Natural killer cell (primary cell): ENCODE measurements at regions not wholly inside any gene's neighbourhood (a gene's known extent, or its start where the extent isn't known, plus 50 kb on each side); places are given as distances from the start of the nearest gene placed in this dataset.
A peak's percentile ranks its signal among the peaks of the same experiment; 100 is the strongest.

Source experiments
- ATAC-seq, 3 donors: fragments of 150-1000 bp in 2 of 3; fragments of 200-7000 bp in 1 of 3; cut with Tn5 transposase; 1 replicate in 1 of 3; 2 replicates in 2 of 3; pipeline ENCODE4 v1.10.0; 2021; ENCODE audit warnings: mild to moderate bottlenecking in 2 of 3, moderate library complexity in 2 of 3
- DNase-seq, 2 donors: peaks; one replicate each; pipeline versions ENCODE4 v3.0.0 to v3.0.0-alpha.2; 2013 to 2021; ENCODE audit warnings: mixed read lengths in 1 of 2
- H3K27ac ChIP-seq: one replicate; pipeline ENCODE4 v1.5.1; 2013; ENCODE audit warnings: mild to moderate bottlenecking, low read length
- H3K27me3 ChIP-seq: one replicate; pipeline ENCODE4 v1.6.1; 2013; ENCODE audit warnings: low read length; ENCODE audit not compliant: control insufficient read depth, insufficient read depth
- H3K36me3 ChIP-seq: one replicate; pipeline ENCODE4 v1.6.1; 2013; ENCODE audit warnings: low read length; ENCODE audit not compliant: control insufficient read depth, insufficient read depth
- H3K4me1 ChIP-seq: one replicate; pipeline ENCODE4 v1.6.1; 2013; ENCODE audit warnings: low read length; ENCODE audit not compliant: control insufficient read depth, insufficient read depth
- H3K4me3 ChIP-seq: one replicate; pipeline ENCODE4 v1.5.1; 2013; ENCODE audit warnings: low read length
- H3K9me3 ChIP-seq: one replicate; pipeline ENCODE4 v1.6.1; 2013; ENCODE audit warnings: low read length; ENCODE audit not compliant: control insufficient read depth, insufficient read depth
- H3K27ac Mint-ChIP-seq, 2 donors: one replicate each; pipeline ENCODE4 v1.8.0; 2022; ENCODE audit warnings: mild to moderate bottlenecking in 2 of 2, mixed read lengths in 2 of 2, moderate library complexity in 1 of 2
- H3K27me3 Mint-ChIP-seq, 2 donors: one replicate each; pipeline ENCODE4 v1.8.0; 2022; ENCODE audit warnings: low read depth in 2 of 2, mixed read lengths in 2 of 2
- H3K36me3 Mint-ChIP-seq: one replicate; pipeline ENCODE4 v1.8.0; 2022; ENCODE audit warnings: mixed read lengths
- H3K4me1 Mint-ChIP-seq, 2 donors: one replicate each; pipeline ENCODE4 v1.8.0; 2022; ENCODE audit warnings: mixed read lengths in 2 of 2
- H3K4me3 Mint-ChIP-seq: one replicate; pipeline ENCODE4 v1.8.0; 2022; ENCODE audit warnings: mild to moderate bottlenecking, moderate library complexity, mixed read lengths
- H3K9me3 Mint-ChIP-seq, 2 donors: one replicate each; pipeline ENCODE4 v1.8.0; 2022; ENCODE audit warnings: mixed read lengths in 2 of 2
- CTCF ChIP-seq: fragments of 200-600 bp; IDR thresholded peaks from one replicate; pipeline ENCODE4 v1.8.0; 2022; ENCODE audit warnings: antibody characterized with exemption
- WGBS: methylation state at CpG from one replicate; pipeline ENCODE4 v1.1.7; 2013; ENCODE audit warnings: missing lambda C conversion rate; ENCODE audit not compliant: insufficient coverage; 5-methylcytosine and 5-hydroxymethylcytosine counted together
- intact Hi-C: fragments of 100-400 bp; cut with micrococcal nuclease; formaldehyde crosslinking; loops from one replicate; pipeline ENCODE4 v1.14.2; 2022

DNA sequence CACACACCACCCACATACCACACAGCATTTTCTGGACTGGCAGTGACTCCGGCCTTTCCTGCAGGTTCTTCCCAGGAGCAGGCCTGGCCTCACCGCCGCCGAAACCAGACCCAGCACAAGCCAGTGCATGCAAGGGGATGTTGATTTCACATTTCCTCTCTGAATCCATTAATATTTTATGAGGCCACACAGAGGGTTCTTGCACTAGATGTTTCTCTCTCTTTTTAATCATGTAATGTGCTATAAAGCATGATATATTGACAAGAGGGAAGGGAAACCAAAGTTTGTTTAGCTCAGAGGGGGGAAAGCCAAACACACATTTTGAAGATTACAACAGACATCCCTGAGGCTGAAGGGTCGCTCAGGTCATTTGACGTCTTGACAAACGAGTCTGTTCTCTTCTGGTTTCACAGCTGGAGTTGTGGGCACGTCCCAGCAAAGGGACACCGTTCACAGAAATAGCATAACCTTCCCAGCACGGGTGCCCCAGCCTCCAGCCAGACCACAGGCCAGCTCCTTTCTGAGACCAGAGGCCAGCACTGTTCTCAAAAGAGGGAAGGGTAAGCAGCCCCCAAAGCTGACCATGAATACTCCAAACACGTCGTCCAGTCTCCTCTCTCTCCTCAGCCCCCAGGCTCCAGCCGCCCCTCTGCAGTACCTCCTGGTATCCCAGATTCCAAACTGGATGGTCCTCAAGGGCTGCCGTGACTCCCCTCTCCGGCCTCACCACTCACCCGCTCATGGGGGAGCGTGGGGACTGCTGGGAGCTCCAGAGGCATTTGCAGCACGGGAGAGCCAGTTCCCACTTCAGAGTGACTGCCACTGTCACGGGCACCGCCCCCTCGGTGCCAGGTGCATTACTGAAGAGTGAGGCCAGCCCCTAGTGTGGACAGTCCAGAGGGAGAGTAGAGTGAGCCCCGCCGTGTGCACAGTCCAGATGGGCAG, 340.3 kb upstream of the SALL3 start:
- peaks cover 18 to 71% of the 10 kb centered on the region in 2 donors for H3K4me1 Mint-ChIP-seq
- H3K27ac Mint-ChIP-seq = peak overlapping the region in 1 of 2 donors; percentile 53
- H3K36me3 Mint-ChIP-seq = no peaks in the 10 kb centered on the region
- H3K9me3 Mint-ChIP-seq = peaks cover 0 to 11% of the 10 kb centered on the region in 2 donors
- no peak overlapping the region for H3K4me3 ChIP-seq
- no peak for DNase-seq
- H3K27ac ChIP-seq = no peak overlapping the region
- WGBS = 84% methylated on average over 22 of the region's 23 CpGs
- H3K27me3 Mint-ChIP-seq = peaks cover 0 to 9% of the 10 kb centered on the region in 2 donors
- H3K27me3 ChIP-seq = no peaks in the 10 kb centered on the region
- no peaks in the 10 kb centered on the region for H3K36me3 ChIP-seq
- ATAC-seq = no peak
- peaks cover 20% of the 10 kb centered on the region for H3K4me1 ChIP-seq
- H3K9me3 ChIP-seq = no peaks in the 10 kb centered on the region
- intact Hi-C loops = no loop called here
- H3K4me3 Mint-ChIP-seq = no peak overlapping the region
- no peak for TF ChIP-seq CTCF

- ATAC-seq = no peak
- Mint-ChIP-seq H3K4me3 (no peak overlapping the region), H3K27me3 (peaks cover 0 to 9% of the 10 kb centered on the region in 2 donors), H3K27ac (peak overlapping the region in 1 of 2 donors; percentile 53), H3K4me1 (peaks cover 18 to 66% of the 10 kb centered on the region in 2 donors), H3K9me3 (peaks cover 0 to 11% of the 10 kb centered on the region in 2 donors), H3K36me3 (no peaks in the 10 kb centered on the region)
- peak in 1 of 2 donors; percentile 50 for DNase-seq
- H3K27me3 ChIP-seq = no peaks in the 10 kb centered on the region
- WGBS = 78% methylated on average over 6 of the region's 8 CpGs
- no peaks in the 10 kb centered on the region for H3K36me3 ChIP-seq
- intact Hi-C loops = loop anchor here (10.0 kb wide), 1 partner anchor 424 kb away; the partner anchor contains the start of gene ATP9B
- H3K4me3 ChIP-seq = no peak overlapping the region
- no peak overlapping the region for H3K27ac ChIP-seq
- no peaks in the 10 kb centered on the region for H3K9me3 ChIP-seq
- peaks cover 13% of the 10 kb centered on the region for H3K4me1 ChIP-seq
- no peak for TF ChIP-seq CTCF
Measured at GRCh38 chr18:78640246-78640995, 339.2 kb upstream of the SALL3 start.

- no peaks in the 10 kb centered on the region for H3K36me3 Mint-ChIP-seq
- peak overlapping the region in 1 of 2 donors; percentile 90 for H3K27ac Mint-ChIP-seq
- intact Hi-C loops = loop anchor here (10.0 kb wide), 1 partner anchor 423 kb away; the partner anchor contains the start of gene ATP9B
- H3K9me3 ChIP-seq = no peaks in the 10 kb centered on the region
- WGBS = 31% methylated on average over 3 of the region's 3 CpGs
- no peaks in the 10 kb centered on the region for H3K36me3 ChIP-seq
- peaks cover 13% of the 10 kb centered on the region for H3K4me1 ChIP-seq
- no peak for TF ChIP-seq CTCF
- peaks cover 0 to under 1% of the 10 kb centered on the region in 2 donors for H3K9me3 Mint-ChIP-seq
- ATAC-seq (no peak), DNase-seq (no peak)
- H3K4me1 Mint-ChIP-seq = peaks cover 18 to 54% of the 10 kb centered on the region in 2 donors
- no peak overlapping the region for H3K27ac ChIP-seq
- H3K4me3 Mint-ChIP-seq = no peak overlapping the region
- H3K4me3 ChIP-seq = no peak overlapping the region
- peaks cover 0 to 4% of the 10 kb centered on the region in 2 donors for H3K27me3 Mint-ChIP-seq
- no peaks in the 10 kb centered on the region for H3K27me3 ChIP-seq
Measured at GRCh38 chr18:78641689-78642231, 337.9 kb upstream of the SALL3 start.
